GM21447 (cell line): ENCODE measurements at regions not wholly inside any gene's neighbourhood (a gene's known extent, or its start where the extent isn't known, plus 50 kb on each side); places are given as distances from the start of the nearest gene placed in this dataset.

Source experiments
- ATAC-seq: cut with Tn5 transposase; IDR thresholded peaks from one replicate; pipeline ENCODE4 v1.9.1; 2021; ENCODE audit not compliant: unreplicated experiment

DNA sequence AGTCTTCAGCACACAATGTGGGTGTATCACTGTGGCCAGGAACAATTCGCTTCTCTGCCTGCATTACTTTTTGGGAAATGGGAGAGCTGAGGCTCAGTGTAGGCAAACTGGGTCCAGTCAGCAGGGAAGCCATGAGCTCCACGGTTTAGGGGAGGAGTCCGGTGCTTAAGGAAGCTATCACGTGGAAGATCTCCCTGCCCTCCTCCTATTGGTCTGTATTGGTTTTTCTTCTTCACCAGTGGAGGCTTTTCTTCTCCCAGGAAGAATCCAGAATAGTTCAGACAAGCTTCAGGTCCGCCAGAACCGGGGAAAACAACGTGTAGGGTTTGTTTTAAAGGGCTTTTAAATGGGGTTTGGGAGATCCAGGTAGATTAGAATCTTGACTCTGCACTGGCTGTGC, 156.2 kb upstream of the CAMK1G start:
- no peak for ATAC-seq

DNA sequence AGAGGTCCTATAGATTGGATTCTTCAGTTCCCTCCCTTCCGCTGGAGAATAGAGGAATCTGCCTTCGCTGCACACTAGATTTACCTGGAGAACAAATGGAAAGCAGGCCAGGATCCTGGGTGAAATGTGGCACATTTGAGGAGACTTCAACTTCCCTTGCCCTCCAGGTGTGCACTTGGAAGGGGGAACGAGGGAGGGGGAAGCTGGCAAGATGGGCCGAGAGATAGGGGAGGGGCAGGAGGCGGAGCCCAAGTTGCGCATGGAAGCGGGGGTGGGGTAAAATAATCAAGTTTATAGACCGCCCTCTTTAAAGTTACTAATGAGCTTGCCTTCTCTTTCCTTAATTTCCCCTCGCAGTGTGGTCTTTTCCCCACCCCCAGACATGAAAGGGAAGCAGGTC, 155.7 kb upstream of the CAMK1G start:
- ATAC-seq, result no peak

DNA sequence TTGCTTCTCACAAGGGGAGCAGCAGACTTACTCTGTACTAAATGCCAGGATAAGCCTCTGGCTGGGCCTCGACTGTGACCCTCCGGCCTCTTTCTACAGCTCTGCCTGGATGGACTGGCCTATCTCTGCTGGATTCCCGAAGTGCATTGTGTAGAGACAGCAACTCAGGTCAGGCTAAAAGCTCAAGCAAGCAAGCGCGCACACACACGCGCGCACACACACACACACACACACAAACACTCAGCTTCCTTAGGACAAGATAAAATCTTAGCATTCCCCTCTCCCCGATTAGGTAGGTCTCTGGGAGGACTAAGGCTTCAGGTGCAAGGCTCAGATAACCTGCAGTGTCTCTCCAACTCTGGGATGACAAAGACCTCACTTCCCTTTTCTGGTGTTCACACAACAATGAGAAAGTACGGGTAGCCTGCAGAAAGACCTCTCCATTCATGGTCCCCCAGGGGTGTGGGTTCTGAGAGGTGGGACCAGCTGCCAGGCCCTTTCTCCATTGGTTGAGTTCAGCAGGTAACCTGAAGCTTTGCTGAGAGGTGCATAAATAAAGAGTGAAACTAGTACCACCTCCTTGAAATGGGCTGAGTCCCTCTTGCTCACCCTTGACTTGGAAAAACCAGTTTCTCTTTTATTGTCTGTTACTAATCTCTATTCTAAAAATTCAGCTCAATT, 155.1 kb upstream of the CAMK1G start:
- no peak for ATAC-seq

DNA sequence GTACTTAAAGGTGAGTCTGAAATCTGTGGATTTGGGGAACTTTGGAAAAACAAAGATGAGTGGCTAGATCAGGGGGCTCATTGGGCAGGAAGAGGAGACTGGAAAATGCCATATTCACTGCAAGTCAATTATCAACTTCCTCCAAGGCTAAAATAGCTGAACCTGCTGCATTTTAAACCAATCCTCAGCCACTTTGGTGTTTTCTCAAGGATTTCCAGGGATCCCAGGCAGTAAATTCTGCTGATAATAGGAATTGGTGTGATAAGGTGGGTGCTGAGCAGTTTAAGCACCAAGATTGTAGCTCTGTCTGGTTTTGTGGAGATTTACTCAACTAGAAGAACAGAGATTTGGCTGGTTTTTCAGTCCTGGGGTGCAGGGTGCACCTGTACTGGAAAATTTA, 153.9 kb upstream of the CAMK1G start:
- ATAC-seq, result no peak

DNA sequence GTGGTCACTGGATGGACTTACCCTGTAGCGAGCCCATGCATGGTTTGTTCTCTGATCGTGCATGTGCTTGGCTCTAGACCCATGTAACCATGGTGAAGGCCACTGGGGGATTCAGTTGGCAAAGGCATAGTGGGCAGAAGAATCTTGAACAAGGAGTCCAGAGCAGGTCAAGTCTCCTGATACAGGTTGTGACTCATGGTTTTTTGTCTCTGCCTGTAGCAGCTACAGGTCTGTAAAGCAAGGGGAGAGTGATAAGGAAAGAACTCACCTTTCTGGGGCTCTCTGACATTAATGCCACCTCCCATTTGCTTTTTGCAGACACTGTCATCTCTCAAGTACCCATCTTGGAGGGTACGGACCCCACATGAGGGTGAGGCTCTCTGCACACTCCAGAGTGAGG, 153.4 kb upstream of the CAMK1G start:
- no peak for ATAC-seq

DNA sequence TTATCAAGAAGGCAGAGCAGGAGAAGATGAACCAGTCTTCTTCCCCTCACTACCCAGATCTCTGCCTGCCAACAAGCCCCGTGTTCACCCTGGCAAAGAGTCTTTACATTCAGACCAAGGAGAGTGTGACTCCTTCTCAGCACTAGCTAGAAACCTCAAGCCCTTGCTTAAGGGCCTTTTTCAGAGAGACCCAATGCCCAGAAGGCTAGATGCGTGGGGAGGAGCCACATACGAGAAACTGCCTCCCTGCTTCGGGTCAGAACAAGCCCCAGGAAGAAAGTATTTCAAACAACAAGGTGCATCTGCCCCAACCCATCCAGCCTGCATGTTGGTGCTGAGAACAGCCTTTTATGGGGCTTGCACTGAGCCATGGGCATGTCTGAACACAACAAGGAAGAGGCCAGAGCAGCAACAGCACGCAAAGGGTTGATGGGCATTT, 152.7 kb upstream of the CAMK1G start:
- ATAC-seq, result no peak

DNA sequence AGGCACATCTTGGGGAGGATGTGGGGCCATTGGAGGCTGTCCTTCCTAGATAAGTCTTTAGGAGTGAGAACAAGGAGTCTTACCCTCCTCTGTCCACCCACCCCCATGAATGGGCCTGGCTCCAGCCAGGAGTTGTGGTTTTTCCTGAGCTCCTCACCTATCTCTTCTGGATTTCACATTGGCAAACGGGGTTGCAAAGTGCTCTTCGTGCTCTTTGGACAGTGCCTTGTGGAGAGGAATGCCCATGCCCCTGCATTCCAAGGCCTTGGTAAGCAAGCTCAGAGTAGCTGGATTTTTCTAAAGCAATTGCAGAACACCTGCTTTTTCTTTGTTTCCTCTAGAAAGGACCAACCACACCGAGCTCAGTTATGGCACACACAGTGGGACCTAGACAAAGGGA, 152.1 kb upstream of the CAMK1G start:
- no peak for ATAC-seq

DNA sequence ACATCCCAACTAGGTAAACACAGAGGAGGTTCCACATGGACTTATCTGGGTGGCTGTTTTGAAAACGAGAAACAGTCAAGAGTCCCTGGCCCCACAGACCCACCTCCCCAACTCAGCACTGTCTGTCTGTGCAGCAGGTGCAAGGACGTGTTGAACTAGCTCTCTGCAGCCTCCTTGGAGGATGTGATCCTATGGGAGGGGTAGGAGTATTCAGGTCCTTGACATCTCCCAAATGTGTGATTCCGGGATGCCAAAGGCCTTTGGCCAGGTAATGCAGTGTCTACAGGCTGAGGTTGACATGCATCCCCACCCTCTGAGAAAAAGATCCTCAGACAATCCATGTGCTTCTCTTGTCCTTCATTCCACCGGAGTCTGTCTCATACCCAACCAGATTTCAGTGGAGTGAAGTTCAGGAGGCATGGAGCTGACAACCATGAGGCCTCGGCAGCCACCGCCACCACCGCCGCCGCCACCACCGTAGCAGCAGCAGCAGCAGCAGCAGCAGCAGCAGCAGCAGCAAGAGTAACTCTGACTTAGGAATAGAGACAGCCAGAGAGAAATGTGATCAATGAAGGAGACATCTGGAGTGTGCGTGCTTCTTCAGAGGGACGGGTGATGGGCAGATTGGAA, 151.6 kb upstream of the CAMK1G start:
- ATAC-seq, result no peak

DNA sequence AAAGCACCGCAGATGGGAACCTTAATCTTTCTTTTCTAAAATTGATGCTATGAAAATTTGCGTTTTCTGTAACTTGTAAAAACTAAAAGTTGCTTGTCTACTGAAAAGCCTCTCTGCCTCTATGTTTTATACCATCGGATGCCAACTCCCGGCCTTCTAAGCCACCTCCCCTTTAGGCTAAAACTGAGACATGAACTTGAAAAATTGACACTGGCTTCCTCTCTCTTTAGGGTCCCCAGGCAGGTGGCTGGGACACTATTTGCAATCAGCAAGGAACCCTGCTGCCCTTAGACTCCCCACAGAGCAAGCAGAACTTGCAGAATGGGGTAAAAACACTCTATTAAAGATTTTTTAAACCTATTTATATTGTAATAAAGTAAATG, 151.1 kb upstream of the CAMK1G start:
- ATAC-seq, result no peak

DNA sequence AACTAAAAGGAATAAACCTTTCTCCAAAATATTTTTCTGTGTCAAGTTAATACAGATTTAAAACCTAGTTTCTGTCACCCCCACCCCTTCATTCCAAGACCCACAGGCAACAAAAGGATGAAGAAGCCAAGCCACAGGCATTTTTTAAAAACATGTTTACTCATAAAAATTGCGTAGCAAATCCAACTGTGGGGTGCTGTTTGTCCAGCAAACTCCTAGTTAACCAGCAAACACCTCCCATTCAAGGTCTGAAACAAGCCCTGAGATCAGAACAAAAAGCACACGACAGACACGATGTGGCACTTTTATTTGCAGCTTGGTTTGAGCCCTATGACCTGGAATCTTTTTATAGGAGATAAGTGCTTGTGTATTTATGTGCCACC, 149.9 kb upstream of the CAMK1G start:
- ATAC-seq, result no peak

DNA sequence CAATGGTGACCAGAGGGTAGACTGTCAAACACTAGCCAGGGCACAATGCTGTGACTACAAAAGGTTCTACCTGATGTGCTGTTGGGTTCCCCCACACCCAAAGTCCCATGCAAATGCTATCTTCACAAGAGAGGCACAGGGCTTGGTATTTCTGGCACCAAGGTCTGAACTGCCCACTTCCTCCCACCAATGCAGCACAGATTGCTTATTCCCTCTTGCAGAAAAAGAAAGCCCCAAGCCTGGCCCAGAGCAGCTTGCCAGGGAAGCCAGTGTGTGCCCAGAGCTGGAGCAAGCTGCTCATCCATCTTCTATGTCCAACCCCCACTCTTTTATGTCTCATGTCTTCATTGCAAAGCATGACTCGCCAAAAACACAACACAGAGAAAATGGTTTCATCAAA, 149.4 kb upstream of the CAMK1G start:
- no peak for ATAC-seq

DNA sequence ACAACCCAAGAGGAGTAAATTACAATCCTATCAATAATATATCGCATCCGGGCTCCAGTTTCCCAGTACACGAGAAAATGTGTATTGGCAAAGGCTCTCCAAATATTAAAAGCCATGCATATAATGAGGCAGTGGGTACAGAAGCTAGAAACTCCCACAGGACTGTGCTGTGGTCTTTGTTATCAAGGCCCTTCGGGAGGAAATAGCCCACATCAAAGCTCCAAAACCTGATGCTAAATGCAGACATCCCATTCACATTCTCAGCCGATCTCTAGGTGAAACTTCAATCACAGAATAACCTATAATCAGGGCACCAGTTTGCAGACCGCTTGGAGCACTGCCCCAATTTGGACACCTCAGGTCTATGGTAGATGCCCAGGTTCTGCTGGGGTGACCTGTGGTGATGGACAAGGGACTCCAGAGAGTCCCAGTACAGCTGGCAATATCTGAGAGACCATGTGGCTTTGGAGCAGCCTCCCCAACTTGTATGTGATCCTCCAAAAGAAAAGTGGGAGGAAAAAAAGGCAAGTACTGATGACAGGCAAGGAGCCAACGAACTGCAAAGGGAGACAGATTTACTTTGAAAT, 148.8 kb upstream of the CAMK1G start:
- no peak for ATAC-seq

DNA sequence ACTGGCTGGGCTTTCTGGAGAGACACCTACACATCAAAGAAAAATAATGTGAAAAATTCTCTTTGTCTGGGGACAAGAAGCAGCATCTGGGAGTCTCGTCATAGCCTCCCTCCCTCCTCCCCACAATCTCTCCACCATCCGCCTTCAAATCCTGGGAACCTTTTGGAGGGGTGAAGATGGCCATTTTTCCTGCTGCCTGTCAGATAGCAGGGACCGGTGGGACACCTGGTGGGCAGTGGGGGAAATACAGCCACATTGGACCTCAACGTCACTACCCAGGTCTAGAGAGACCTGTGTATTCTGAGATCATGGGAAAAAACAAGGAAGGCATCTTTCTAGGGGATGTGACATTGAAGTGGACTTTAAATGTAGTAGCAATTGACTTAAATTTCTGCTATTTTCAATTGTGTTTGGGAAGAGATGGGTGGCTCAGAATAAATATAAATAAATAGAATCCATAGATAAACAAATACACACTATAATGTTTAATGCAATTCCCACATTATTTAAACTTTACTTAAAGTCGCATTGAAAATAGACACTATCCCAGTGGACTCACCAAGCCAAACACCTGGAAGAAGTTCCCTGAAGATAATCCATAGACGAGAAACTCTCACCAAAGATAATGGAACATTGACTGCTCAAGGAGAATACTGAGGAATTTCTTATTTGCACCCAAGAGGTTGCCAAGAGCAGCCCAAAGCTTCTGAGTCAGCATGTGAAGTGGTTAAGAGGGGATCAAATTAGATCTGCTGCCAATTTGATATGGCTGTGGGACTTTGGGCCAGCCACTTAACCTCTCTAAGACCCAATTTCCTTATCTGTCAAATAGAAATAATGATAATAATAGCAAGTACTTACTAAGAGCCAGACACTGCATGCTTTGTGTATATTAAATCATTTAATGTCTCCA, 147.6 kb upstream of the CAMK1G start:
- ATAC-seq, result peak; percentile 70

DNA sequence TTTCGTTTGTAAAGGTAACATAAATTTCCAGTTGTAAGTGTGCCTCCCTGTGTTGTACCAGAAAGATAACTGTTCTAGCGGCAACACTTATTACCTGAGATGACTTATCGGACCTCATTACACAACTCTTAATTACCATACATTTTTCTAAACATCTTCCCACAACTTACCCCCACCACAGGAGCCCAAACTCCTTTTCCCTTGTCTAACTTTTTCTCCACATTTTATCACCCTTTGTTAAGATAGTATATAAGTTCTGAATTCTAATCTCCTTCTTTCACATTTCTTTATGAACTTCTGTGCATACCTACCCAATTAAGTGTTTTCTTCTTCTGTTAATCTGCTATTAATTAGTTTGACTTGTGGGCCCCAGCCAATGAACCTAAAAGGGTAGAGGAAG, 143.7 kb upstream of the CAMK1G start:
- ATAC-seq, result no peak

DNA sequence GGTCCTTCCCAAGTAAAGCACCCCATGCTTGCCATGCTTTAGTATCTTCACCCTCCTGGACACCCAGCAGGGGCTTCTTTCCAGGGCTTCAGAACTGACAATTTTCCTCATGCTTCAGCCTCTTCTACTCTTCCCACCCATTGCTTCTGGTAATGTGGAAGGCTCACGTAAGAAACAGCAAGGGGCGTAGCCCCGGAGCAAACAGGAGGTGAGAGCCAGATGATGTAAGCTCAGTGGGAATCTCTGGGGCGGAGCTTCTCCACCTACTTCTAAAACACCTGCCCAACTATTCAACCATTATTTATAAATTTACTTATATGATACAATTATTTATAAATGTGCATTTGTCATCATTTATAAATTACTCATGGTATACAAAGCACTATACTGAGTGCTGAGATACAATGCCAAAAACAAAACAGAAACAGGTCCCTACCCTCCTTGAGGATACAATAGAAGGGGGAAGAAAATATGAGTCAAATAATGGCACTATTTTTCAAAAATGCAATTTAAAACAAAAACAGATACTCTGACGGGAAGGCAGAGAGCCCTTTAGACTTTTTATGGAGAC, 140.1 kb upstream of the CAMK1G start:
- no peak for ATAC-seq

DNA sequence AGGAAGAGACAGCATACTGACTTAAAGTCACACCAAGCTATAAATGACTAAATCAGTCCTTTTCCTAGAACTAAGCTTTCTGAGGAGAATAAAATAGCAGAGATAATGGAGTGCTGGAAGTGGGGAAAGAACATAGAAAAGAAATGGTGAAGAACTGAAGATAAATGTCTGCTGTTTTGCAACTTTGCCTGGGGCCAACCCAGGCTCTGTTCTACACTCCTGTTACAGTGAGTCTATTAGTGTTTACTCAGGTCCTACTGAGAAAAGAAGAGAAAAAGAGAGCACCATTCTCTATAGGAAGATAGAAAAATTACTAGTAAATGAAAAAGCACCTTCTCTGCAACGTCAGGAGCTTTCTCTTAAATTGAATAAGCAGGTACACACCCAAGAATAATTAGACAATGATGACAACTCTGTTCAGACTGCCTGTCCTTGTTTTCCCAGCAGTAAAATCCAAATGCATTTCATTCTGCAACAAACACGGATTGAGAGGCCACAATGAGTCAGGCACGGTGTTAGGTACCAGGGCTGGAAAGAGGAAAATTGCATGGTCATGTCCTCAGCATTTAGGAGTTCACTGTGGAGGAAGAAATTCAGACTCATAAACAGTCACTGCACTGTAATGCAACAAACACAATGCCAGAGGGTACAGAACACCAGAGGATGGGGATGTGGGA, 139.4 kb upstream of the CAMK1G start:
- ATAC-seq, result no peak

DNA sequence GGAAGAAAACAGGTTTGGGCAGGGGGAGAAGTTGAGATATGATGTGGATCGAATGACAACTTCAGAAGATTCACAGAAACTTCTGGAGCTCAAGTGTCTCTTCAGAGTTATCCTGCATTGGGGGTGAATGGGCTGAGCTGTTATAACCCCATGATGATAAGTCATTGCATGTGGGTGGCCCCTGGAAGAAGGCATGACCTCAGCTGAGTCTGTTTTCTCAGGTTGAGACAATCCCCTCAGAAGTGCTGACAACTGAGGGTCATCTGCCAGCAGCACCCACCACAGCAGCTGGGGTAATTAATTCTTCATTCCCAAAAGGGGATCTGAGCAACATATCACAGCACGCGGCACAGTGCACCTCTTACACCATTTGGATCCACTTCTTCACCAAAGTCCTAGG, 138.6 kb upstream of the CAMK1G start:
- ATAC-seq, result no peak

DNA sequence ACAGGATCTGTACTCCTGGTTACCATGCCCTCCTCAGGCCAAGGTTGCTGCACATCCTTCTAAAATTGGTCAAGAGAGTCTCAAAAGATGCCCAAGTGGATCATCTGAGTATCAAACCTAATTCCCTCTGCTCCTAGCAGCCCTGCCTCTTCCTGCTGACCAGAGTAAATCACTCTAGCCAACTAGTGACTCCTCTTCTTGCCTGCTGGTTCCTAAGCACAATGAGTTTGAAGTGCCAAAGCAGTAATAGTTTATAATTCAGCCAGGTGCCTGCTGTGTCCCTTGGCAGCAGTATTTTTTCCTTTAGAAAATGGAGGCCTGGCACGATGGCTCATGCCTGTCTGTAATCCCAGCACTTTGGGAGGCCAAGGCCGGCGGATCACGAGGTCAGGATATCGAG, 137.9 kb upstream of the CAMK1G start:
- no peak for ATAC-seq

DNA sequence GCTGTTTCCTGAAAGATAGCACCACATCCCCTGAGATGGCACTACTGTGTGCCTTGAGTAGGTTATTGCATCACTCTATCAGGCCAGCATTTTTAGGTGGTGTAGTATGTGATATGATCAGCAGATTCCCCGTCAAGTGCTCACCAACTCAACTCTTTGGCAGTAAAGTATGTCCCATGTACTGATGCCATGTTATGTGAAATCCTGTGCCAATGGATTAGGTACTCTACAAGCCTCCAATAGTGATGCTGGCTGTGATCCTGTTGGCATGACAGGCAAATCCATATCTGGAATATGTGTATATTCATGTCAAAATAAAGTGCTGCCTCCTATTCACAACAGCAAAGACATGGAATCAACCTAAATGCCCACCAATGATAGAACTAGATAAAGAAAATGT, 137.2 kb upstream of the CAMK1G start:
- ATAC-seq, result no peak

DNA sequence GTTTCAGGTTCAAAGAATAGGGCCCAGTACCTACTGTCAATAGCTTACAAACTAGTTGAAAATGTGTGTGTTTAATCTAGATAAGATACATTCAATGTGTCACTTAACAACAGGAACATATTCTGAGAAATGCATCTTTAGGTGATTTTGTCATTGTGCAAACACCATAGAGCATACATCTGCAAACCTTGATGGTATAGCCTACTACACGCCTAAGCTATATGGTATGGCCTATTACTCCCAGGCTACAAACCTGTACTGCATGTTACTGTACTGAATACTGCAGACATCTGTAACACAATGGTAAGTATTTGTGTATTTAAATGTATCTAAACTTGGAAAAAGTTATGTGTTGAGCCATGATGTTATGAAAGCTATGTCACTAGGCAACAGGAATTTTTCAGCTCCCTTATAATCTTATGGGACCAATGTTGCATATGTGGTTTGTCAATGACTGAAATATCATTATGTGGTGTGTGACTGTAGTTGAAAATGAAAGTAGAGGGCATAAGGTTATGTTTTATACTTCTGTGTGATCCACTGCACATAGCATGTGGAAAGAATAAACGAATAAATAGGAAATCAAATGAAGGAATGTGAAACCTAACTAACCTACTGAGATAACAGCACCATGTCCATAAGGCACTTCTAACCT, 129.0 kb upstream of the CAMK1G start:
- ATAC-seq, result no peak
